ENCODE measurements at regions not wholly inside any gene's neighbourhood (a gene's known extent, or its start where the extent isn't known, plus 50 kb on each side); places are given as distances from the start of the nearest gene placed in this dataset.

DNA sequence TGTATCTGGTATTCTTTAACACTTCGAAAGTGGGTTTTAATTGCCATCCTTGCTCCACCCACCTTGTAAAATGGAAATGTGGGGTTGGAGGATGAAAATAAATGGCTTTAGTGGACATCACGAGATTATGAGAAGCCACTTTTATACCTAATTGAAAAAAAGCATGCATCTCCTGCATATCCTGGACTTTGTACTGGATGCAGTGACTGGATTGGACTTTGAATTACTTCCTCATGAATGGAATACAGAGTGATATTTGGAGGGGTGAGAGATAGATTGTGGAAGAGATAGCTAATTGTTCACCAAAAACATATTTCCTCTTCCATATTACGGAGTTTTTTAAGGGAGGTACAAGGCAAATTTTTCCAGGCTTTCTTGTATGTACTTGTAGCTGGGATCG is 813.0 kb downstream of the TENT5A start:
- TF ChIP-seq POLR2AphosphoS5 (IDR thresholded peaks at IDR 0.05; ENCODE audit: low read depth, low read length): no peak
- TF ChIP-seq TAF1 (IDR thresholded peaks at IDR 0.05; ENCODE audit: borderline replicate concordance, low read depth, low read length): no peak
- no peak for TF ChIP-seq POLR2A (IDR thresholded peaks at IDR 0.05; ENCODE audit: low read depth, low read length)
- DNase-seq (ENCODE audit: insufficient read length) (no peak), FAIRE-seq (no peak)

- no peak for DNase-seq (ENCODE audit: insufficient read length)
- no peak for FAIRE-seq
- no peak for TF ChIP-seq POLR2A (IDR thresholded peaks at IDR 0.05; ENCODE audit: low read depth, low read length)
- TF ChIP-seq TAF1 (IDR thresholded peaks at IDR 0.05; ENCODE audit: borderline replicate concordance, low read depth, low read length): no peak
- TF ChIP-seq POLR2AphosphoS5 (IDR thresholded peaks at IDR 0.05; ENCODE audit: low read depth, low read length): no peak
Observed at GRCh38 chr6:80938131-80938530, 814.4 kb downstream of the TENT5A start.

GRCh38 chr6:80932359-80932758 is 820.1 kb downstream of the TENT5A start:
- no peak for TF ChIP-seq TAF1 (IDR thresholded peaks at IDR 0.05; ENCODE audit: borderline replicate concordance, low read depth, low read length)
- TF ChIP-seq POLR2AphosphoS5 (IDR thresholded peaks at IDR 0.05; ENCODE audit: low read depth, low read length): no peak
- TF ChIP-seq POLR2A (IDR thresholded peaks at IDR 0.05; ENCODE audit: low read depth, low read length): no peak
- FAIRE-seq (no peak), DNase-seq (ENCODE audit: insufficient read length) (no peak)

DNA sequence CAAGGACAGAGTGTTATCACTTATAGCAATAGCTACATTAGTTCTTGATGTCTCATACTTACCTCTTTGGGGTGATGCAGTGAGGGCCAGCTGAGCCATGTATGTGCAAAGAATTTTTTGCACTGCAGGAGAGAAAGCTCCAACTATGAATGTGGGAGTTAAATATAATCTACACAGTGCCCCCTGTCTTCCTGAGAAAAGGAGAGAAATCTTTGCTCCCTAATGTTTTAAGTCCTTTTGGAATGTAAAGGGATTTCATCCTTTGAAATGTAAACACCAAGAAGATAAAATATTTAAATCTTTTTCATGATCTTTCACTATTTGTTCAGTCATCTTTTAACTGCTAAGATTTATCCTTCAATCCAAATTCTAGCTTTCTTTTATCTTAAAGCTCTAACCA is 822.1 kb downstream of the TENT5A start:
- no peak for FAIRE-seq
- TF ChIP-seq POLR2AphosphoS5 (IDR thresholded peaks at IDR 0.05; ENCODE audit: low read depth, low read length) (no peak), TAF1 (IDR thresholded peaks at IDR 0.05; ENCODE audit: borderline replicate concordance, low read depth, low read length) (no peak), POLR2A (IDR thresholded peaks at IDR 0.05; ENCODE audit: low read depth, low read length) (no peak)
- DNase-seq (ENCODE audit: insufficient read length): no peak

- FAIRE-seq: no peak
- TF ChIP-seq POLR2A (IDR thresholded peaks at IDR 0.05; ENCODE audit: low read depth, low read length) (no peak), TAF1 (IDR thresholded peaks at IDR 0.05; ENCODE audit: borderline replicate concordance, low read depth, low read length) (no peak), POLR2AphosphoS5 (IDR thresholded peaks at IDR 0.05; ENCODE audit: low read depth, low read length) (no peak)
- DNase-seq (ENCODE audit: insufficient read length): no peak
Observed at GRCh38 chr6:80923816-80924215, 817.3 kb downstream of the BCKDHB start.

- no peak for DNase-seq (ENCODE audit: insufficient read length)
- TF ChIP-seq POLR2AphosphoS5 (IDR thresholded peaks at IDR 0.05; ENCODE audit: low read depth, low read length) (no peak), TAF1 (IDR thresholded peaks at IDR 0.05; ENCODE audit: borderline replicate concordance, low read depth, low read length) (no peak), POLR2A (IDR thresholded peaks at IDR 0.05; ENCODE audit: low read depth, low read length) (no peak)
- no peak for FAIRE-seq
Observed at GRCh38 chr6:80922916-80923455, 816.5 kb downstream of the BCKDHB start.

GRCh38 chr6:80921861-80922460 is 815.5 kb downstream of the BCKDHB start:
- FAIRE-seq: no peak
- TF ChIP-seq POLR2A (IDR thresholded peaks at IDR 0.05; ENCODE audit: low read depth, low read length): no peak
- TF ChIP-seq TAF1 (IDR thresholded peaks at IDR 0.05; ENCODE audit: borderline replicate concordance, low read depth, low read length): no peak
- TF ChIP-seq POLR2AphosphoS5 (IDR thresholded peaks at IDR 0.05; ENCODE audit: low read depth, low read length): no peak
- DNase-seq (ENCODE audit: insufficient read length): no peak

- FAIRE-seq (no peak), DNase-seq (ENCODE audit: insufficient read length) (no peak)
- TF ChIP-seq POLR2AphosphoS5 (IDR thresholded peaks at IDR 0.05; ENCODE audit: low read depth, low read length) (no peak), POLR2A (IDR thresholded peaks at IDR 0.05; ENCODE audit: low read depth, low read length) (no peak), TAF1 (IDR thresholded peaks at IDR 0.05; ENCODE audit: borderline replicate concordance, low read depth, low read length) (no peak)
Observed at GRCh38 chr6:80907831-80908230, 801.4 kb downstream of the BCKDHB start.

GRCh38 chr6:80903711-80904110 is 797.2 kb downstream of the BCKDHB start:
- TF ChIP-seq TAF1 (IDR thresholded peaks at IDR 0.05; ENCODE audit: borderline replicate concordance, low read depth, low read length) (no peak), POLR2AphosphoS5 (IDR thresholded peaks at IDR 0.05; ENCODE audit: low read depth, low read length) (no peak), POLR2A (IDR thresholded peaks at IDR 0.05; ENCODE audit: low read depth, low read length) (no peak)
- no peak for DNase-seq (ENCODE audit: insufficient read length)
- FAIRE-seq: no peak

GRCh38 chr6:80886475-80886874 is 780.0 kb downstream of the BCKDHB start:
- TF ChIP-seq POLR2A (IDR thresholded peaks at IDR 0.05; ENCODE audit: low read depth, low read length) (no peak), POLR2AphosphoS5 (IDR thresholded peaks at IDR 0.05; ENCODE audit: low read depth, low read length) (no peak), TAF1 (IDR thresholded peaks at IDR 0.05; ENCODE audit: borderline replicate concordance, low read depth, low read length) (no peak)
- FAIRE-seq (no peak), DNase-seq (ENCODE audit: insufficient read length) (no peak)

DNA sequence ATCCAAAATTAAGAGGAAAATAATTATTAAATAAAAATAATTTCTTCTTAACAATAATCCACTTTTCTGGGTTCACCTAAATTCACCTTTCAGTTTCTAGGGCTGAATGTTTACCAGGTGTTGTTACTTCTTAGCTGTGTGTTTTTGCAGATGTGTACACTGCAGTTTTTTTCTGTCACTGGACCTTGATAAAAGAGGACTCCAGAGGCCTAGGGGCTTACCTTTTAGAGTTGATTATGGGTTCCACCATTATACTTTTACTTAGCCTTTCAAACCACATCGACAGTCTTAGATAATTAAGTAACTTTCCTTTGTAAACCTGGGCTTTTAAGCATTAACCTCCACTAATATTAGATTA is 766.5 kb downstream of the BCKDHB start:
- FAIRE-seq (no peak), DNase-seq (ENCODE audit: insufficient read length) (no peak)
- TF ChIP-seq POLR2AphosphoS5 (IDR thresholded peaks at IDR 0.05; ENCODE audit: low read depth, low read length): no peak
- TF ChIP-seq POLR2A (IDR thresholded peaks at IDR 0.05; ENCODE audit: low read depth, low read length): no peak
- no peak for TF ChIP-seq TAF1 (IDR thresholded peaks at IDR 0.05; ENCODE audit: borderline replicate concordance, low read depth, low read length)

DNA sequence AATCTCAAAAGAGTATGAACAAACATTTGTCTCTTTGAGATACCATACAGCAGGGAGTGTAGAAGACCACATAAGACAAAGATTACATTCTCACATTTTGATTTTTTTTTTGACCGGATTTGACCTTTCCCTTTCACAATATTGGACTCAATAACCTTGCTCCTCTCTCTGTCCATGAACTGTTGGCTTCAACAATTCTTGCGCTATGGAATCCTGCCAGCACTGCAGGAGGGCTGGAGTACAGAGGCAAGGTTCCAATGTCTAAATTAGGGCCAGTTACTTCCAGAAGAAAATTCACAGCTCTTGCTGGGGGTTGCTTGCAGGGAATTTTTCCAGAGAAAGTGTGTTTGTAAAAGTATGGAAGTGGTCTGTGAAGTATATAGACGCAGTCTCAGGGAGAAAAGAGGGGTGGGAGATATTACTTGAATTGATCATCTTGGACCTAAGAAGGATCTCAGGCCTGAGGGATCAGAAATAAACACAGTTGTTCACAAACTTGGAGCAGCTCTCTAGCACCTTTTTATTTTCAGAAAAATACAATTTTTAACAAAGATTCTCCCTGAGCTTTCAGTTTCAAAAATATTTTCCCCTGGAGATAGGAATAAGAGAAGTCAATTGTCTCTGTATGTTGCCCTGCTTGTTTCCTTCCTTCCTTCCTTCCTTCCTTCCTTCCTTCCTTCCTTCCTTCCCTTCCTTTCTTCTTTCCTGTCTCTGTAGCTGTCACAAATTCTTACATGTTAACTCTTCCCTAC is 765.9 kb downstream of the BCKDHB start:
- FAIRE-seq (no peak), DNase-seq (ENCODE audit: insufficient read length) (no peak)
- TF ChIP-seq POLR2A (IDR thresholded peaks at IDR 0.05; ENCODE audit: low read depth, low read length): no peak
- TF ChIP-seq TAF1 (IDR thresholded peaks at IDR 0.05; ENCODE audit: borderline replicate concordance, low read depth, low read length): no peak
- TF ChIP-seq POLR2AphosphoS5 (IDR thresholded peaks at IDR 0.05; ENCODE audit: low read depth, low read length): no peak
